GM21786 (cell line): ENCODE measurements at regions not wholly inside any gene's neighbourhood (a gene's known extent, or its start where the extent isn't known, plus 50 kb on each side); places are given as distances from the start of the nearest gene placed in this dataset.

Experiments used
- ATAC-seq: cut with Tn5 transposase; IDR thresholded peaks from one replicate; pipeline ENCODE4 v1.9.1; 2021; ENCODE audit not compliant: unreplicated experiment

DNA sequence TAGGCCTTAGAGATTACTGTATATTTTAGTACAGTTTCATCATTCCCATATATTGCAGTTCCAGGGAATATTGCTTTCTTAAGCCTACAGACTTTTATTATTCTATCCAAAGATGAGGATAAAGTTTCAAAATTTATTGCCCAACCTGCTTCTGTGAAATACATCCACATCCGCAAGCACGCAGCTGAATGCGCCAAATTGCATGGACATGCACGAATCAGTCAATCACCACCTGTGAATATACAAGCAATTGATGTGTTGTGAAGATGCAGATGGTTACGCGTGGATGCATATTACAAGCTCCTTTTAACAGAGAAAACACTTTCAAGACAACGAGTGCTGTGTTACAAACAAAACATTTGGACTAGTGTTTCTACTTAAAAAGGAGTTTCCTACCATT is 577.8 kb upstream of the PLXNA2 start:
- no peak for ATAC-seq

DNA sequence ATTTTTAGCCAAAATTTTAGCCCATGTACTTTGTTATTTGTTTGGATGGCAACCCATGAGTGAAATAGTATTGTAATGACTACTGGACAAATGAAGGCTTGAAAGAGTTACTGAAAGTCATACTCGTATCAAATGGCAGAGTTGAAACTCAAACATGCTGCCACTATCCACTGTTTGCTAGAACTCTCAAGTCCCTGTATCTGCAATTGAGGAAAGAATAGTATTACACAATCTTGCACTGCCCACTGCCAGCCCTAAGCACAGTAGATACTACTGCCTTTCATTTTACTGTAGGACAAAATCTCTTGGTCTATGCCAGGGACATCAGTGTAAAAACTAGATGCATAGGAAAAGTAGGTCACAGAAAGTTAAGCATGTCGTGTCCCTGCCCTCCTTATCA is 581.1 kb upstream of the PLXNA2 start:
- ATAC-seq: no peak

DNA sequence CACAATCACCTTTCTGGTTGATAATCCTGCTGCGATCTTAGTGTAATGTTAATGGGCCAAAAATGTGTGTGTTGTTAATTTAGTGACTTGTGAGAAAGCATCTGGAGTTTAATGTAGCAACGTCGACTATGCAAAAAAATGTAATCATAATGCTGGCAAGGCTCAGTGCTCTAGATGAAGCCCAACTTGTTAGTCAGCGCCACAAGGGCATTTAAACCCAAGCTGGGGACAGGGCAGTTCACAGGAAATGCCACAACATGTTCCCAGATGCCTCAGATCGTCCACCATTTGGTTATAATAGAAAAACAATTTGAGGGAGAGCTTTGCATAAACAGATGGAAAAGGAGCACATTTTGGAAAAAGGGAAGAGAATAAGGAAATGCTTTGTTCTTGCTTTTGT is 585.4 kb upstream of the PLXNA2 start:
- no peak for ATAC-seq

DNA sequence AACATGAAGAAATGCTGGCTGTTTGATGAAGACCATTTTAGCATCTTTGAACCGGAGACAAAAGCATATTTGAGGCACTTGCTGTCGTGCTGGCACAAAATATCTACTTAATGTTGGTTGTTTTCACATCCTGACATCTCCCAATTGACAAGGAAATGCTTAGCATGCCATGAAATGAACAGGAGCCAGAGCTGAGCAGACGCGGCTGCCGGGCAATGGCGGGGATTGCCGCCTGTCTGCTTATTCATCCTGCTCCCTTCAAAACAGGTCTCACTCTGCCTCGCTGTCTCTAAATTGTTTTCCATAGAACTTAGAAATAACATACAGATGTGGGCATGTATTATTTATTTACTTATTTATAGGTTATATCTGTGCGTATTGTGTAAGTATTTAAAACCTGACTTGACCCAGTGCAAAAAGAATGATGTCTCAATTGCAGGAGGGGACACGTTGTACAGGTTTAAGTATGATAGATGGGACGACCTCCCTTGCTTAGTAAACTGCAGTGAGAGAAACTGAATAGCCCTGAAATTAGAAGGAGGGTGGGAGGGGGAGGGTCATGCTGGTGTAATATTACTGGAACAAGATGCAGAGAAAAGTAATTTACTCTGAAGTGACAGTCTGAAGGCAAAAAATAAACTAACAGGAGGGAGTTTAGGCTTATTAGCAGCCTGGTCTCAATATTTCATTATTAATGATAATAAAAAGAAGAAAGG is 590.4 kb upstream of the PLXNA2 start:
- ATAC-seq: no peak

DNA sequence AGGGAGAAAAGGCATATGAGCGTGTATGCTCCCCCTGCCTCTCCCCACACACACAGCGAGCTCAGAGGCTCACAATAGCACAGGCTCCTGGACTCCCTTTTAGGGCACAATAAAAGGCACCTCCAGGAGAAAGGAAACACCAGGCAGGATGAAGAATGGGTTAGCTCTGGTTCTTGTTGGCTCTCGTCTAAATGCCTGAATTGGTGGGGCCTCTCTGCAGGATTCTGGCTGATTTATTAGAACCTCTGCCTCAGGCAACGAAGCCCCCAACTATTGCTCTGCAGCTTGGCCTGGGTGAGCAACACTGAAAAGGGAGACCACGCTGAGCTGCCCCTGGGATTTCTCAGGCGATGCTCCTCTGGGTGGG is 590.9 kb upstream of the PLXNA2 start:
- no peak for ATAC-seq

DNA sequence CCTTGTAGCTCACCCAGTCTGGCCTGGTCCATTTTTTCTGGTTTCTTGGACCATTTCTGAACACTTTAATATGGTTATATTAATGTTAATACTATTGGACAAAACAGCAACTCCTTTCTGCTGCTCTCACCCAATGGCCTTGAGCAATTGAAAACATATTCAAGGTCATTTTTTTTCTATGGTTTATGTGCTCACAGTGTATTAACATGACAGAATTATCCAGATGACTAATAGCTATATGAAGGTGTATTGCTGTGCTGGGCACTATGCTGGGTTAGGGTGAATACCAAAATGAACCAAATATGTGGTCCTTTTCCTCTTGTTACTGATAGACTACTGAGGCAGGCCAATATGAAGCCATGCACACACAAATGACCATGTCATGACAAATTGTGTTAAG is 591.6 kb upstream of the PLXNA2 start:
- ATAC-seq: no peak

DNA sequence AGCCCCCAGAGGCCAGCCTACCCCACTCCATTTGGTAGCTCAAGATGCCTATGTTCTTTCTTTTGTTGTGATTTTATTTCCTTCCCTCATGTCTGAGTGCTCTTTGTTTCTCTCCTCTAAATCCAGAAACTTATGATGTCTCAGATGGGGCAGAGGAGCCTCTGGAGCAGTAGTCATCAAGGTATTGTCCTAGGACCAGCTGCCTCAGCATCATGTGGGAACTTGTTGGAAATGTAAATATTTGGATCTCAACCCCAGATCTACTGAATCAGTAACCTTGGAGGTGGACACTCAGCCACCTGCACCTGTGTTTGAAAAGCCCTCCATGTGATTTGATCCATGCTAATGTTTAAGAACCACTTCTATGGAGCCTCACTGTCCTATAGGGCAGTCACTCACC is 593.1 kb upstream of the PLXNA2 start:
- no peak for ATAC-seq

DNA sequence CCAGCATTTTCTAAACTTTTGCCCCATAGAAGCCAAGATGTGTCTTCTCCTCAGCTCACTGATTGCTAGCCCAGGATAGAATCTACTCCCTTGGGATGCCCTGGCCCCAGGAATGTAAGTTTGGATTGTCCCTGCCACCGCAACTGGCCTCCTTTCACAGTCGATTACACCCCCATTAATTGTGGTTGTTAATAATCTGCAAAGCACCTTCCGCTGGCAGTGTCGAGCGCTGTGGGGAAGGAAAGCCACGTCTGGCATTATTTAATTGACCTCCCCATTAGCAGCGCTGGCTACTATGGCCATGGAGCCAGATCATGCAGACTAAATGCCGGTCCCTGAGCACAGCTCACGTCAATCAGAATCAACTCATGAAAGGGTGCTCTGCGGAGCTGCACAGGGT is 597.3 kb upstream of the PLXNA2 start:
- no peak for ATAC-seq

DNA sequence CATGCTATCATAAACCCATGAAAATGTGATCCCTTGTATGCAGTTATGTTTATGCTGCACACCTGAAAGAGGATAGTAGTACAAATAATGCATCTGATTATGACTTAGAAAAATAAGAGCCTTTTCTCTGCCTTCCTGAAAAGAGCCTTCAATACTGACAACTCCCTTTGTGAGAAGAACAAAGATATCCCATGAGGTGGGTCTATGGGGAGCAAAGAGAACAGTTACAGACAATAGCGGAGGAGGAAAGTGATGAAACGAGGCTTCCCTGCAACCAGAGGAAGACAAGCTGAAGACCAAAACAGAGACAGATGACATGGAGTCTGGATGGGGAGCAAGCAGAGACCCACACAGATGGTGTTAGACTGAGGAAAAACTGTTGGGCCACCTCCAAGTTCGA is 598.3 kb upstream of the PLXNA2 start:
- ATAC-seq: no peak

DNA sequence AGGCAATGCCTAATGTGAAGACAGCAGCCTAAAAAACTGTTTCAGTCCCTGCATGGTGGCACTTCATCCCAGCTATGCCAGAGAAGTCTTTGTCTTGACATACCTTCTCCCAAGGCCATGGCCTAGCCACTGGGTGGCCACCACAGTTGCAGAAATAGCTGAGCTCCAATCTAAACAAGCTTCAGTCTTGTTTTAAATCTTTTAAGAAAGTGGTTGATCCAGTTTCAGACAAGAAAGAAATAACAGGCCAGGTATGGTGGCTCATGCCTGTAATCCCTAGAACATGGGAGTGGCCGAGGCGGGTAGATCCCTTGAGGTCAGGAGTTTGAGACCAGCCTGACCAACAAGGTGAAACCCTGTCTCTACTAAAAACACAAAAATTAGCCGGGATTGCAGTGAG is 600.0 kb upstream of the PLXNA2 start:
- no peak for ATAC-seq

DNA sequence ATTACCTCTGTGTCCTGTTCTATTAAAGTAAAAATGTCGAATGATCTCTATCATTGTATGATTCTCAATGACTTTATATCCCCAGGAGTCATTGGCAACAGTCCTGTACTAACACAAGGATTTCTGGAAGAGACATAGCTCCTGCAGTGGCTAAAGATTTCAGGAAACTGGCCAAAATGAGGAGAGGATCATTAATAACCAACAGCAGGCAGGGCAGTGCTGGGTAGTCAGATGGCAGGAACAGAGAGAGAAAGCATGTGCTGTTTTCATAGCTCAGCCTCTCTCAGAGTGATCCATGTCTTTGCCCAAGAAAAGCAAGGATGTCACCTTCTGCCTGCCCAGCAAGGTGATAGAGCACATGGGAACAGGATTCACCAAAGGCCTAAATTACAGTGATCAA is 604.7 kb upstream of the PLXNA2 start:
- ATAC-seq: no peak

DNA sequence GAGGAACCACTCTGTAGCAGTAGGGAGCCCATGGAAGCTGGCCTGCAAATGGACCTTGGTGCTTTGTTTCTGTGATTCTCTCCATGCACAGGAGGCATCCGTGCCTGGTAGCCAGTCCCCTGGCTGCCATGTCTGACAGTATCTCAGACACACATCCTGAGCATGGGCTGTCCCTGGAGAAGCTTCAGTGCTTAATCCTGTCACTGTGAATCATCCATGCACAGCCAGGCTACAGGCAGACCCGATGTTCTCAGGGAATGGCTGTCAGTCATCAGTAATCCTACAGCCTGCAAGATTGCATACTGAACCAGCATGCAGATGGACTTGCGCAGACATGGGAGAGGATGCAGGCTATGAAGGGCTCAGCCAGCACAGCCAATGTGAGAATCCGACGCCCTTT is 606.3 kb upstream of the PLXNA2 start:
- ATAC-seq: no peak

DNA sequence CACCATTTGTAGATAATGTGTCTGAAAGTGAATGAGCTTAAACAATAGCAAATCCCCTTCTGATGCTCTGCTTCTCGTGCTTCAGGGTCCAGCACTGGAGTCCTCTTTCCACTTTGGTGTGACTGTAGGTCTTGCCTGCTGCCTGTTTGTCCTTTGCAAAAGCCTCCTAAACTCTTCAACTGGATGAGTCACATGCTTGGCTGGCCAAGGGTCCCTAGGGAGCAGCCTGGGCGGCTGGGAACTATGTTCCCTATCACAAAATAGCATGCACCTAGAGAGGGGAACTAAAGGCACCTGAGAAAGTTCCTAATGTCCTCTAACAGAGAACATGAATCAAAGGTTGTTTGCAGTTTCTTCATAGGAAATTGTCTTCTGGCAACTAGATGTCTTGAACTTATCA is 607.2 kb upstream of the PLXNA2 start:
- ATAC-seq: no peak

DNA sequence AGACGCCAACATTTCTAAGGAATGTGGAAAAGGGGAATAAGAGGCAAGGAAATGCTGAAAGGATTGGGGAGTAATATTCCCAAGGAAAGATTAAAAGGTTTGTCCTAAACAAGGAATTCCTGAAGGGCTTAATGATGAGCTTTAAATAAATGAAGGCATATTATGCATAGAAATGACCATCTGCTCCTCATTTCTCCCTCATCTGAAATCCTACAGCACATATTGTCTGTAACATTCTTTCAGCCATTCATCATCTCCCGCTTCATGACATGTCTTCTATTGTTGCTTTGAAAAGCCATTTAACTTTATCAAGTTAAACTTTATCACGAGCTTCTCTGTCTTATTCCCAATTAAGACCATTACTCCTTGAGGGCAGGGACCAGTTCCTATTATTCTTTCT is 608.7 kb upstream of the PLXNA2 start:
- no peak for ATAC-seq

DNA sequence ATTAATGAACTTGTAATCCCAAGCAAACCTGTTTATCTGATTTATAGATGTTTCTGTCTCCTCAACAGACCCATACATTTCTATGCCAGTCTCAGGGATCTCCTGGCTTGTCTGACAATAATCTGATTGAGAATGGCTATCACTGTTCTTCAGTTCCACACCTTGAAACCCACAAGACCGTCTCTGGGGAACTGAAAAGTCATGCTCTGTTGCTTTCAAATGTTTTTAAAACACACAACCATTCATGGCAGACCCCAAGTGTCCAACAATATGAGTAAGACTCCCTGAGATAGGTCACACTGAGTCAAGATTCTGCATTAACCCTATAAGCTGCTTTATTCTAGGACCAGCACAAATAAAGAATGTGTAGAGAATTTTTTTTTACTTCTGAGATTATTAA is 611.2 kb upstream of the PLXNA2 start:
- ATAC-seq: peak; percentile 75

DNA sequence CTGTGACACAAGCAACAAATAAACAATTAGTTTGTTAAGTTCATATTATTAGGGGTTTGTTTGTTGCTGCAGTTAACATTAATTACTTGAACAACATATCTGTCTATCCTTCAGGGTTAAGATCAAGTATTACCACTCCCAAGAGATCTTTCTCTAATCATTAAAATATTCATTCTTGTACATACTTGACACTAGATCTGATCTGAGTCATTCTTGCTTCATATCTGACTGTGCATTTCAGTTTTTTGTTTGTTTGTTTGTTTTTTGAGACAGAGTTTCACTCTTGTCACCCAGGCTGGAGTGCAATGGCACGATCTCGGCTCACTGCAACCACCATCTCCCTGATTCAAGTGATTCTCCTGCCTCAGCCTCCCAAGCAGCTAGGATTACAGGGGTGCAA is 613.3 kb upstream of the PLXNA2 start:
- no peak for ATAC-seq

DNA sequence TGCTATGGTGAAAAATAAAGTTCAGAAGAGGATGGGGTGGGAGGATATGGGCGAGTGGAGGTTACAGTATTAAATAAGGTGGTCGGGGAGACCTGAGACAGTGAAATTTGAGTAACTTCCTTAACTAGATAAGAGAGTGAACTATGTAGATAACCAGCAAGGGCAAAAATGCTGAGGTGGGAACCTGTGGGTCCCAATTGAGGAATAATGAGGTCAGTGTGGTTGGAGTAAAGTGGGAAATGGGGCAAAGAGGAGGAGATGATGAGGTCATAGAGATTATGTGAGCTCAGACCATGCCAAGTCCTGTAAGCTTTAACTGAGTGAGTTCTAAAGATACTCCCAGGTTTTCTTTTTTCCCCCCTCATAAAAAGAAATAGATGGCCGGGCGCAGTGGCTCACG is 614.6 kb upstream of the PLXNA2 start:
- ATAC-seq: no peak

DNA sequence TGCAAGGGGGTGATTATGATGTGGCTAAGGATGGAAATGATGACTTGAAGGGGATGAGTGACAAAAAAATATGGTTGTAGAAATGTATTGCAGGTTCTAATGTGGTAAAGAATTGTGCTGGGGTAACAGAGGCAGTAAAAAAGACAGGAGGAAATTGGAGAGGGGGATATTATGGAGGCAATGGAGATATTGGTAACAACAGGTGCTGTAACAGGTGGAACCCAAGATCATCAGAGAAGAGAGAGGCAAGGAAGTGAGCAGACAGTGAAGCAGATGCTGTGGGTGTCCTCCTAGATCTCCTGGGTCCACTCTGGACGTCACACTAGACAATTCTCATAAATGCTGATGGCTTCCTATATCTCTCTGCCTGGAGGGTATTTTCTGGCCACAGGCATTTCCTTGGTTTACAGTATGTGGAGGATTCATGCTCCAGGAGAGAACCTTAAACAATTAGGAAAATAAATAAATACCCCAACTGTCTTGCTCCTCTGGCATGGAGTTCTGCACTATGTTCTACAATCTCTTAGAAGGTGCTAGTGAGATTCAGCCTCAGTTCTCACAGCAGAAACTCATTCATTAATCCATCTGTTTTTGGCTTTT is 620.3 kb upstream of the PLXNA2 start:
- ATAC-seq: no peak

DNA sequence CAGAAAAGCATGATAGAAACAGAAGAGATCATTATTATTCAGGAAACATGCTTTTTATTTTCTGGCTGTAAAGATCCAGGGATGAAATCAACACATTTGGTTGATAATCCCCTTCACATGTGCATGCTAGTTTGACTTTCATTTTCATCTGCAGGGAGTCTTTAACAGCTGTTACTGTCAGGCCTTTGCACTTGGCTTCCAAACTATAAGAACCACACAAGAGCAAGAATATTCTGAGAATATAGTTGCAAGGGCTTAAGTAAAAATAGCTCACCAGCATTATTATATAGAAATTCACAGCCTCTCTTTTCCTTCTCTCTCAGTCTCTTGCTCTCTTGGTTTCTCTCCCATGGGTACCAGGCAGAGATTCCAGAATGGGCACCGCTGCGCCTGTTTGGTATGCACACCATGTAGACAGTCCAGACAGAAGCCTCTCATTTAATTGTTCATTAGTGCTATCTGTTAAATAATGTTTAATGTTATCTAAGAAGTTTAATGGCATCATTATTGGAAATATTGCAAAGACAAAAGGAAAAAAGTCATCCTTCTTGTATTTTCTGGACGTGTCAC is 622.3 kb upstream of the PLXNA2 start:
- no peak for ATAC-seq

DNA sequence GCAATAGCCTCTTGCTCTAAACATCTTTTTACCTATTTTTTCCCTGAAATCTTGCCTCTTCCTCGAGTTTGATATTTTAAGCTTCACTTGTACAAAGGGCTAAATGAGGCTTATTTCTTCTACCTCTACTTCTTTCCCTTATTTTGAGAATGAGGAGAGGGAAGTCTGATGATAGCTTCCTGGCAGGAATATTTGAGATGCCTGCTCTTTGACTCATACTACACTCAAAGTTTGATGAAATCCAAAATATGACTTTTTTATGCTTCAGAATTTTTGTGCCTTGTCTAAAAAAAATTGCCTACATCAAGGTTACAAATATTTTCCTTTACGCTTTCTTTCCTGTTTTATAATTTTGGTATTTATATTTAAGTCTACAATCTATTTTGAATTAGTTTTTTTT is 624.4 kb upstream of the PLXNA2 start:
- no peak for ATAC-seq

DNA sequence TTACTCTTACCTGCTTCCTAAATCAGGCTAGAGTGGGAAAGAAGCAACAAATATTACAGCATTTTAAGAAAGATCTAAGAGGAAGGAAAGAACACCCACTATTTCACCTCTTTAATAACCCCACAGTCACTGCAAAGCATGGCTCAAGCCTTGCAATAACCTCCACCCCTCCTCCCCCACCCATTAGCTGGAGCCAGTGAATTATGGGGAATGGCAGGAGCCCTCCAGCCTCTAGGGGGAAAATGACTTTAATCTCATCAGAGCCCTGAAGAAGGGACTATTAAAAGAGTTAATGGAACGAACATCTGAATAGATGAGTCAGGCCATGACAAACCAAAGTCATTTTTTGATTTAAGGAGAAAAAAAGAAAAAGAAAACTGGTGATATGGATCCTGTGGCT is 630.7 kb upstream of the PLXNA2 start:
- ATAC-seq: no peak

DNA sequence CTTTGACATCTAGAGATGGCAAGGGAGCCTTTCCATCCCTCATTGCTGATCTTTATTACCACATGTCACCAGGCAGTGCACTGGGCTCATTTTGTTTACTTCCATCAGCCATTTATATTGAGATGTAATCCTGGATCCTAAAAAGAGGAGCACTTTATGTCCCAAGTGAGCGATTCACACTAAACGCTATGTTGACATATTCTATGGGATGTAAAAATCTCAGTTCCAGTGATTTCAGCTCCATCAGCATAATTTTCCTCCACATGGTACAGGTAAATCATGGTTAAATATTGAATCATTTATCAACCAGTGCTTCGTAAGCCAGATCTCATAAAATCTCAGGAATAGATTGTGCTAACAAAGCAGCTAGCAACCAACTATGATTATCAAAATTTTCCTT is 634.8 kb upstream of the PLXNA2 start:
- no peak for ATAC-seq
